ENCODE measurements at regions not wholly inside any gene's neighbourhood (a gene's known extent, or its start where the extent isn't known, plus 50 kb on each side); places are given as distances from the start of the nearest gene placed in this dataset.

- TF ChIP-seq CTCF (IDR thresholded peaks at IDR 0.05) = no peak
- no peaks in the 10 kb centered on the region for H3K27me3 ChIP-seq (ENCODE audit: insufficient read depth in 3 of 3, low read length in 2 of 3)
- DNase-seq (no peak), ATAC-seq (no peak)
- intact Hi-C loops (cut with DNase I) = no loop called here
- H3K4me3 ChIP-seq = no peak overlapping the region
- H3K27ac ChIP-seq = no peak overlapping the region
- no peaks in the 10 kb centered on the region for H3K4me1 ChIP-seq
- H3K36me3 ChIP-seq (ENCODE audit: insufficient read depth in 1 of 2, low read depth in 1 of 2) = no peaks in the 10 kb centered on the region
- 68 to 80% (median 69%) methylated on average over 1 of the region's 1 CpG for WGBS, 3 donors
- H3K9me3 ChIP-seq = no peaks in the 10 kb centered on the region
Measured at GRCh38 chr14:53331921-53332320, 178.8 kb upstream of the DDHD1 start.

GRCh38 chr14:53331247-53331646 is 178.1 kb upstream of the DDHD1 start:
- Histone ChIP-seq H3K27ac (no peak overlapping the region), H3K4me1 (no peaks in the 10 kb centered on the region), H3K27me3 (ENCODE audit: insufficient read depth in 3 of 3, low read length in 2 of 3) (no peaks in the 10 kb centered on the region), H3K9me3 (no peaks in the 10 kb centered on the region), H3K4me3 (no peak overlapping the region), H3K36me3 (ENCODE audit: insufficient read depth in 1 of 2, low read depth in 1 of 2) (no peaks in the 10 kb centered on the region)
- no peak for ATAC-seq
- TF ChIP-seq CTCF (IDR thresholded peaks at IDR 0.05) = no peak
- WGBS, 3 donors = 86 to 95% (median 90%) methylated on average over 1 of the region's 1 CpG
- no peak for DNase-seq
- intact Hi-C loops (cut with DNase I) = no loop called here

GRCh38 chr14:53330441-53330840 is 177.3 kb upstream of the DDHD1 start:
- no peak overlapping the region for H3K27ac ChIP-seq
- H3K9me3 ChIP-seq = no peaks in the 10 kb centered on the region
- no peak overlapping the region for H3K4me3 ChIP-seq
- no peaks in the 10 kb centered on the region for H3K36me3 ChIP-seq (ENCODE audit: insufficient read depth in 1 of 2, low read depth in 1 of 2)
- no peaks in the 10 kb centered on the region for H3K27me3 ChIP-seq (ENCODE audit: insufficient read depth in 3 of 3, low read length in 2 of 3)
- no peak for DNase-seq
- H3K4me1 ChIP-seq = no peaks in the 10 kb centered on the region
- TF ChIP-seq CTCF (IDR thresholded peaks at IDR 0.05) = no peak
- WGBS, 3 donors = 67 to 76% (median 71%) methylated on average over 3 of the region's 3 CpGs
- no peak for ATAC-seq
- intact Hi-C loops (cut with DNase I) = no loop called here

GRCh38 chr14:53328841-53329240 is 175.7 kb upstream of the DDHD1 start:
- 49 to 59% (median 55%) methylated on average over 5 of the region's 5 CpGs for WGBS, 3 donors
- no peak overlapping the region for H3K27ac ChIP-seq
- TF ChIP-seq CTCF (IDR thresholded peaks at IDR 0.05) = no peak

GRCh38 chr14:53327716-53328115 is 174.6 kb upstream of the DDHD1 start:
- DNase-seq (no peak), ATAC-seq (peak in 1 of 4 donors; percentile 53)
- H3K27ac ChIP-seq = no peak overlapping the region
- H3K27me3 ChIP-seq (ENCODE audit: insufficient read depth in 3 of 3, low read length in 2 of 3) = no peaks in the 10 kb centered on the region
- WGBS, 3 donors = 49 to 75% (median 75%) methylated on average over 1 of the region's 1 CpG
- no peak overlapping the region for H3K4me3 ChIP-seq
- H3K36me3 ChIP-seq (ENCODE audit: insufficient read depth in 1 of 2, low read depth in 1 of 2) = no peaks in the 10 kb centered on the region
- H3K9me3 ChIP-seq = no peaks in the 10 kb centered on the region
- no peaks in the 10 kb centered on the region for H3K4me1 ChIP-seq
- TF ChIP-seq CTCF (IDR thresholded peaks at IDR 0.05) = no peak
- intact Hi-C loops (cut with DNase I) = no loop called here

More at GRCh38 chr14:53328841-53329240, 175.7 kb upstream of the DDHD1 start:
- no peak for ATAC-seq
- H3K4me1 ChIP-seq = no peaks in the 10 kb centered on the region
- intact Hi-C loops (cut with DNase I) = no loop called here
- H3K36me3 ChIP-seq (ENCODE audit: insufficient read depth in 1 of 2, low read depth in 1 of 2) = no peaks in the 10 kb centered on the region
- H3K9me3 ChIP-seq = no peaks in the 10 kb centered on the region
- DNase-seq = no peak
- no peak overlapping the region for H3K4me3 ChIP-seq
- H3K27me3 ChIP-seq (ENCODE audit: insufficient read depth in 3 of 3, low read length in 2 of 3) = no peaks in the 10 kb centered on the region

Data from psoas muscle (tissue), 7 donors.